Mesothelial cell of epicardium (in vitro differentiated cells): ENCODE measurements at regions not wholly inside any gene's neighbourhood (a gene's known extent, or its start where the extent isn't known, plus 50 kb on each side); places are given as distances from the start of the nearest gene placed in this dataset.

ENCODE experiments used
- DNase-seq, 2 experiments: peaks; one replicate each; pipeline ENCODE4 v3.0.0; 2021; ENCODE audit warnings: low spot score in 2 of 2; ENCODE audit not compliant: unreplicated experiment in 2 of 2
- H3K27ac Mint-ChIP-seq: 2 replicates; pipeline ENCODE4 v1.8.0; 2021; ENCODE audit warnings: mixed read lengths
- H3K27me3 Mint-ChIP-seq: 2 replicates; pipeline ENCODE4 v1.8.0; 2021; ENCODE audit warnings: low read depth, mixed read lengths
- H3K36me3 Mint-ChIP-seq: 2 replicates; pipeline ENCODE4 v1.8.0; 2021; ENCODE audit warnings: mixed read lengths
- H3K4me1 Mint-ChIP-seq: 2 replicates; pipeline ENCODE4 v1.8.0; 2021; ENCODE audit warnings: mixed read lengths
- H3K4me3 Mint-ChIP-seq: 2 replicates; pipeline ENCODE4 v1.8.0; 2021; ENCODE audit warnings: mild to moderate bottlenecking, moderate library complexity, mixed read lengths
- H3K9me3 Mint-ChIP-seq: 2 replicates; pipeline ENCODE4 v1.8.0; 2021; ENCODE audit warnings: mixed read lengths
- TF ChIP-seq, protein P1 (sequence below): fragments of 200-600 bp; sonication (generic); IDR thresholded peaks from one replicate; pipeline ENCODE4 v1.5.0; 2021; ENCODE audit warnings: antibody characterized with exemption; ENCODE audit not compliant: unreplicated experiment

DNA sequence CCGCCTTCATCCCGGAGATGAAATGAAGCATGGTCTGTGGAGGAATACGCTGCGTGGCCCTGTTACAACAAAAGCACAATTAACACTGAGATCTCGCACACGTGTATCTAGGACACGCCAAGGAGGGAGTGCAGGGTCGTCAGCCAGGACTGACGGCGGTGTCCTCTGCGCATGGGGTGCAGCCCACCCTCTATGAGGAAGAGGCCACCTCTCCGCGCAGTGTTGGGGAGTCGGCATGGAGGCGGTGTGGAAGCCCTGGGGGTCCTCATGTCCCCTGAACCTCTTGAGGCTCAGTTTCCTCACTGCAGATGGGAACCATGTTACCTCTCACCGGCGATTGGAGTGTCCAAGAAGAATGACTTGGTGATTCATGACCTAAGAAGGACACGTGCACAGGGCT lies 86.0 kb upstream of the ZNF236 start:
- Mint-ChIP-seq H3K4me1 (peaks cover 2% of the 10 kb centered on the region), H3K27ac (no peak overlapping the region), H3K27me3 (no peaks in the 10 kb centered on the region), H3K9me3 (peaks cover 3% of the 10 kb centered on the region), H3K36me3 (no peaks in the 10 kb centered on the region), H3K4me3 (no peak overlapping the region)
- no peak for DNase-seq
- TF ChIP-seq, protein P1, sequence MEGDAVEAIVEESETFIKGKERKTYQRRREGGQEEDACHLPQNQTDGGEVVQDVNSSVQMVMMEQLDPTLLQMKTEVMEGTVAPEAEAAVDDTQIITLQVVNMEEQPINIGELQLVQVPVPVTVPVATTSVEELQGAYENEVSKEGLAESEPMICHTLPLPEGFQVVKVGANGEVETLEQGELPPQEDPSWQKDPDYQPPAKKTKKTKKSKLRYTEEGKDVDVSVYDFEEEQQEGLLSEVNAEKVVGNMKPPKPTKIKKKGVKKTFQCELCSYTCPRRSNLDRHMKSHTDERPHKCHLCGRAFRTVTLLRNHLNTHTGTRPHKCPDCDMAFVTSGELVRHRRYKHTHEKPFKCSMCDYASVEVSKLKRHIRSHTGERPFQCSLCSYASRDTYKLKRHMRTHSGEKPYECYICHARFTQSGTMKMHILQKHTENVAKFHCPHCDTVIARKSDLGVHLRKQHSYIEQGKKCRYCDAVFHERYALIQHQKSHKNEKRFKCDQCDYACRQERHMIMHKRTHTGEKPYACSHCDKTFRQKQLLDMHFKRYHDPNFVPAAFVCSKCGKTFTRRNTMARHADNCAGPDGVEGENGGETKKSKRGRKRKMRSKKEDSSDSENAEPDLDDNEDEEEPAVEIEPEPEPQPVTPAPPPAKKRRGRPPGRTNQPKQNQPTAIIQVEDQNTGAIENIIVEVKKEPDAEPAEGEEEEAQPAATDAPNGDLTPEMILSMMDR, result no peak

DNA sequence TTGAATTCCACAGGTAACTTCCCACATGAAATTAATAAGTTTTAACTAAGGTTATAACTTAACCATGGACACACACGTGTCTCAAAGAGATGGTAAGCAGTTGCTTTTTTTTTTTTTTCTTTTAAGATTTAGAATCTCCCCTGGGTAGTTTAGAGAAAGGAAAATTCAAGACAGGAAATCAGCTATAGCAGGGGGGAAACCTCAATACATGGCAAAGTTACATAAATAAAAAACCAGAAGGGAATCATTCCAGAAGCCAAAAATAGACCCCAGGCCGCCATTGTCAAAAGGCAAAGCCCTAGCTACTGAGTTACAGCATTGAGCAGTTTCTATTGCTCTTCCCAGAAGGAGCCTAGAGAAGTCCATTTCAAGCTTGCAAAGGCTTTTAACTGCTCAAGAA lies 91.5 kb upstream of the ZNF236 start:
- Mint-ChIP-seq H3K27me3 (no peaks in the 10 kb centered on the region), H3K4me1 (no peaks in the 10 kb centered on the region), H3K9me3 (peaks cover 22% of the 10 kb centered on the region), H3K4me3 (no peak overlapping the region), H3K36me3 (no peaks in the 10 kb centered on the region), H3K27ac (no peak overlapping the region)
- no peak for DNase-seq
- TF ChIP-seq, protein P1, result no peak

DNA sequence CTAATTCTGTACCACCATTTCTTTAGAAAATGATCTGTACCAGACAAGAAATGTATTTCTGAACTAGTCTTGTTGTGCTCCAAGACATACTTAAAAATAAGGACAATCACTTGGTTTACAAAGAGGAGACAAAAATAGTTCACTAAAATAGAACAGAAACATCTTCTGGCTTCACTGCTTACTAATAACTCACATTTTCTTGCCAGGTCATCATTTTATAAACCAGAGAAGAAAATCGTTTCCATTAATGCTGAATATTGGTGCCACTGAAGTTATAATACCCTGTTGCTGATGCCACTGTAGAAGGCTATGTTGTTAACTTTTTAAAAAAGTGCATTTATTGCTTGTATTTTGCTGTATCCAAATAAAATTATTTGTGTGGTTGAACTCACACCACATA lies 94.8 kb upstream of the ZNF236 start:
- H3K9me3 Mint-ChIP-seq, result peaks cover 22% of the 10 kb centered on the region
- H3K4me1 Mint-ChIP-seq, result peaks cover 6% of the 10 kb centered on the region
- no peak for DNase-seq
- TF ChIP-seq, protein P1, result no peak
- no peak overlapping the region for H3K27ac Mint-ChIP-seq
- no peak overlapping the region for H3K4me3 Mint-ChIP-seq
- H3K27me3 Mint-ChIP-seq, result no peaks in the 10 kb centered on the region
- no peaks in the 10 kb centered on the region for H3K36me3 Mint-ChIP-seq

DNA sequence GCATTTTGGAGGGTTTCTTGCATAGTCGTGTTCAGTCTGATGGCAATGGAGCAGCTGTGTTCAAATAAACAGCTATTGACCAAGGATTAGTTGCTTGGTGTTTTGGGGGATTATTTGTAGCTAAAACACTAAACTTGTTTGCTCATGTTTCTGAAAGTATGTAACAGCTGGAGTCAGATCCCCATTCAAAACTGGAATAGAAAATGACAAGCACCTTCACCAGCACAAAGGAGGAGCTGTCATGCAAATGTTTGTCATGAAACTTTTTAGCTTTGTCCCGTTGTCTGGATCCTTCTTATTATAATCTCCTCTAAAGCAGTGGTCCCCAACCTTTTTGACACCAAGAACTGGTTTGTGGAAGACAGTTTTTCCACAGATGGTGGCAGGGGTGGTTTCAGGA lies 96.9 kb upstream of the ZNF236 start:
- peaks cover 22% of the 10 kb centered on the region for H3K9me3 Mint-ChIP-seq
- no peaks in the 10 kb centered on the region for H3K27me3 Mint-ChIP-seq
- peaks cover 6% of the 10 kb centered on the region for H3K4me1 Mint-ChIP-seq
- no peak overlapping the region for H3K4me3 Mint-ChIP-seq
- DNase-seq, result no peak
- no peaks in the 10 kb centered on the region for H3K36me3 Mint-ChIP-seq
- TF ChIP-seq, protein P1, result no peak
- H3K27ac Mint-ChIP-seq, result no peak overlapping the region

DNA sequence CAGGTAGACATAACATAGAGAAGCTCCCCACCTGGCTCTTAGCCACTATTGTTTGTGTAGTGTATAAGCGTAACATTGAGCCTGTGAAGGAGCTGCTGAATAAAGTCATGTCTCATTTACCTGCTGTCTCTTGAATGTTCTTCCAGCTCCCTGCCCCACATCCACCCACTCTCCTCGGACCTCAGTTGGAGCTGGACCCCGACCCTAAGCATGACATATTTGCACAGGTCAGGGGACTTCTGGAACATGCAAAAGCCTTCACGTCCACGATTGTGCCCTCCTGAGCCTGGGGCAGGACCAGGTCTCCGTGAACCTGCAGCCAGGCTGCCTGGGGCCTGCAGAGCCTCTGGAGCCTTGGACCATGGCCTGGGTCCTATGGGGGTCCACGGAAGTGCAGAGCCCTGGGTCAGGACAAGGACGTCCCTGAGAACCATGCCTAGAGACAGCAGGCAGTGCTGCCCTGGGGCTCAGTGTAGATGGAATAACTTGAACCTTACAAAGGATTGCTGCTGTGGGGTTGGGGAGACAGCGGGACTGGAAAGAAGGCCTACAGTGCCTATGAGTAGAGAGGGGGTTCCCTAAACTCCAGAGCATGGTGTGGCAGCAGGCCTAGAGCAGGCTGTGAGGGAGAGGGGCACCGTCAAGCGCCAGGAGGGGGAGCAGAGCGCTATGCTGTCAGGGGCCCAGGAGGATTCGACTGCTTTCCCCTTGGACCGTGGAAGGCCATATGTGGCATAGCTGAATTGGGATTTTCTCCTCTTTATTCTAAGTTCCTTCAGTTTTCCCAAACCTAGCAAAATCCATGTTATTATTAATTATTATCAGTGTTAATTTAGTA lies 99.9 kb upstream of the ZNF236 start:
- no peaks in the 10 kb centered on the region for H3K27me3 Mint-ChIP-seq
- H3K4me1 Mint-ChIP-seq, result peaks cover 6% of the 10 kb centered on the region
- no peaks in the 10 kb centered on the region for H3K36me3 Mint-ChIP-seq
- peaks cover 5% of the 10 kb centered on the region for H3K9me3 Mint-ChIP-seq
- no peak for DNase-seq
- no peak overlapping the region for H3K4me3 Mint-ChIP-seq
- TF ChIP-seq, protein P1, result no peak
- H3K27ac Mint-ChIP-seq, result no peak overlapping the region
